IMR-90 (cell line): ENCODE measurements at regions not wholly inside any gene's neighbourhood (a gene's known extent, or its start where the extent isn't known, plus 50 kb on each side); places are given as distances from the start of the nearest gene placed in this dataset.

Source experiments
- ATAC-seq: fragments of 200-7000 bp; cut with Tn5 transposase; 2 replicates; pipeline ENCODE4 v1.9.1; 2020; ENCODE audit warnings: low read depth, mild to moderate bottlenecking, moderate library complexity
- BruUV-seq: library from RNA; stranded (reverse); fragments of 400-500 nt; replicated peaks from 2 replicates; lab custom pipeline; 2021; lab: Mats Ljungman, UMichigan
- CTCF ChIA-PET: fragments of 300-600 bp; formaldehyde crosslinking; extraction: SDS; loops from one replicate; lab custom pipeline; 2021; ENCODE audit warnings: antibody characterized with exemption; lab: Yijun Ruan, JAX
- POLR2A ChIA-PET: fragments of 300-600 bp; sonication (Branson Sonifier 250); formaldehyde crosslinking; loops from one replicate; lab custom pipeline; 2022; ENCODE audit warnings: antibody characterized with exemption; ENCODE audit not compliant: unreplicated experiment; lab: Charles Lee
- DNase-seq: peaks from one replicate; pipeline ENCODE4 v3.0.0; 2013
- H2AFZ ChIP-seq: replicated peaks from 2 replicates; pipeline ENCODE3; 2013; ENCODE audit warnings: low read length, mild to moderate bottlenecking; ENCODE audit not compliant: poor library complexity
- H2AK5ac ChIP-seq: 2 replicates; pipeline ENCODE4 v1.6.1; 2013; ENCODE audit warnings: low read depth, low read length, inconsistent platforms
- H2AK9ac ChIP-seq: replicated peaks from 2 replicates; pipeline ENCODE3; 2013; ENCODE audit warnings: mild to moderate bottlenecking, low read depth, low read length, moderate library complexity; ENCODE audit not compliant: poor library complexity
- H2BK120ac ChIP-seq: 2 replicates; pipeline ENCODE4 v1.6.1; 2013; ENCODE audit warnings: low read depth, low read length, inconsistent platforms
- H2BK15ac ChIP-seq: 3 replicates; pipeline ENCODE4 v1.6.1; 2013; ENCODE audit warnings: low read depth, low read length, inconsistent platforms
- H2BK20ac ChIP-seq: 2 replicates; pipeline ENCODE4 v1.6.1; 2013; ENCODE audit warnings: low read depth, mild to moderate bottlenecking, inconsistent platforms, low read length, moderate library complexity
- H2BK5ac ChIP-seq: 2 replicates; pipeline ENCODE4 v1.6.1; 2013; ENCODE audit warnings: mild to moderate bottlenecking, low read depth, low read length, inconsistent platforms; ENCODE audit not compliant: poor library complexity, severe bottlenecking
- H3K14ac ChIP-seq: replicated peaks from 2 replicates; pipeline ENCODE4 v1.6.1; 2013; ENCODE audit warnings: low read depth, low read length, inconsistent platforms
- H3K18ac ChIP-seq: 2 replicates; pipeline ENCODE4 v1.6.1; 2013; ENCODE audit warnings: low read depth, low read length, control low read depth
- H3K23ac ChIP-seq: 2 replicates; pipeline ENCODE4 v1.6.1; 2013; ENCODE audit warnings: low read depth, low read length, inconsistent platforms
- H3K27ac ChIP-seq: 2 replicates; pipeline ENCODE4 v1.5.1; 2013; ENCODE audit warnings: mild to moderate bottlenecking, control low read depth, low read length; ENCODE audit not compliant: insufficient read depth
- H3K27me3 ChIP-seq: 2 replicates; pipeline ENCODE4 v1.6.1; 2013; ENCODE audit warnings: low read length; ENCODE audit not compliant: control insufficient read depth, insufficient read depth
- H3K36me3 ChIP-seq: 2 replicates; pipeline ENCODE4 v1.6.1; 2013; ENCODE audit warnings: low read length, mixed read lengths; ENCODE audit not compliant: control insufficient read depth, insufficient read depth
- H3K4ac ChIP-seq: 2 replicates; pipeline ENCODE4 v1.6.1; 2013; ENCODE audit warnings: low read depth, low read length, inconsistent platforms
- H3K4me1 ChIP-seq: 2 replicates; pipeline ENCODE4 v1.6.1; 2013; ENCODE audit warnings: low read length, mixed read lengths; ENCODE audit not compliant: control insufficient read depth, insufficient read depth
- H3K4me2 ChIP-seq: 2 replicates; pipeline ENCODE4 v1.6.1; 2013; ENCODE audit warnings: low read depth, mild to moderate bottlenecking, control low read depth, low read length, moderate library complexity
- H3K4me3 ChIP-seq: 2 replicates; pipeline ENCODE4 v1.5.1; 2013; ENCODE audit warnings: low read depth, mild to moderate bottlenecking, control low read depth, low read length, moderate library complexity; ENCODE audit not compliant: insufficient read depth
- H3K56ac ChIP-seq: 2 replicates; pipeline ENCODE4 v1.6.1; 2013; ENCODE audit warnings: low read length, inconsistent platforms; ENCODE audit not compliant: insufficient read depth; ENCODE audit errors: extremely low read depth
- H3K79me1 ChIP-seq, 2 experiments: 2 replicates each; pipeline ENCODE4 v1.6.1; 2013; ENCODE audit warnings: low read length in 2 of 2, inconsistent platforms in 1 of 2, low read depth in 1 of 2
- H3K9ac ChIP-seq: 2 replicates; pipeline ENCODE4 v1.6.1; 2013; ENCODE audit warnings: low read depth, low read length, control low read depth
- H3K9me1 ChIP-seq: 2 replicates; pipeline ENCODE4 v1.6.1; 2013; ENCODE audit warnings: low read length, inconsistent platforms; ENCODE audit not compliant: insufficient read depth
- H3K9me3 ChIP-seq: 2 replicates; pipeline ENCODE4 v1.6.1; 2013; ENCODE audit warnings: low read length; ENCODE audit not compliant: control insufficient read depth, insufficient read depth
- H4K20me1 ChIP-seq: 2 replicates; pipeline ENCODE4 v1.6.1; 2013; ENCODE audit warnings: low read length, inconsistent platforms; ENCODE audit not compliant: insufficient read depth
- H4K5ac ChIP-seq: 2 replicates; pipeline ENCODE4 v1.6.1; 2013; ENCODE audit warnings: mild to moderate bottlenecking, low read depth, low read length, control low read depth
- H4K8ac ChIP-seq, 2 experiments: 2 replicates each; pipeline ENCODE4 v1.6.1; 2013; ENCODE audit warnings: low read depth in 2 of 2, low read length in 2 of 2, control low read depth in 1 of 2, inconsistent platforms in 1 of 2
- H4K91ac ChIP-seq: 2 replicates; pipeline ENCODE4 v1.6.1; 2013; ENCODE audit warnings: low read depth, low read length, inconsistent platforms; ENCODE audit not compliant: insufficient read depth
- BHLHE40 ChIP-seq: fragments of 150-350 bp; IDR thresholded peaks from 2 replicates; pipeline ENCODE4 v1.6.1; 2016; ENCODE audit warnings: mild to moderate bottlenecking, low read depth, low read length
- CEBPB ChIP-seq: IDR thresholded peaks from 2 replicates; pipeline ENCODE4 v1.6.1; 2012; ENCODE audit warnings: low read depth, low read length, improper control_type of control experiment
- CHD1 ChIP-seq: IDR thresholded peaks from 2 replicates; pipeline ENCODE4 v1.6.1; 2012; ENCODE audit warnings: low read depth, low read length, improper control_type of control experiment
- CTCF ChIP-seq: conservative IDR thresholded peaks from 2 replicates; pipeline ENCODE4 v1.5.1; 2012; ENCODE audit warnings: mild to moderate bottlenecking, low read depth, low read length, improper control_type of control experiment
- ELK1 ChIP-seq: fragments of 150-350 bp; IDR thresholded peaks from 2 replicates; pipeline ENCODE4 v1.6.1; 2016; ENCODE audit warnings: low read depth, mild to moderate bottlenecking, low read length, moderate library complexity, borderline replicate concordance
- FOS ChIP-seq: fragments of 150-350 bp; IDR thresholded peaks from 2 replicates; pipeline ENCODE4 v1.6.1; 2016; ENCODE audit warnings: low read depth, low read length
- MAFK ChIP-seq: IDR thresholded peaks from 2 replicates; pipeline ENCODE4 v1.6.1; 2012; ENCODE audit warnings: low read depth, low read length, improper control_type of control experiment
- MAZ ChIP-seq: IDR thresholded peaks from 2 replicates; pipeline ENCODE4 v1.6.1; 2012; ENCODE audit warnings: low read depth, mild to moderate bottlenecking, low read length, improper control_type of control experiment, moderate library complexity, borderline replicate concordance
- MXI1 ChIP-seq: IDR thresholded peaks from 2 replicates; pipeline ENCODE4 v1.6.1; 2012; ENCODE audit warnings: low read depth, mild to moderate bottlenecking, low read length, moderate library complexity, borderline replicate concordance
- NFE2L2 ChIP-seq: fragments of 150-350 bp; IDR thresholded peaks from 2 replicates; pipeline ENCODE4 v1.6.1; 2016; ENCODE audit warnings: low read depth, mild to moderate bottlenecking, low read length
- POLR2A ChIP-seq: IDR thresholded peaks from 2 replicates; pipeline ENCODE4 v1.6.1; 2012; ENCODE audit warnings: mild to moderate bottlenecking, low read depth, low read length
- RAD21 ChIP-seq: IDR thresholded peaks from 2 replicates; pipeline ENCODE4 v1.6.1; 2012; ENCODE audit warnings: low read length, improper control_type of control experiment
- RCOR1 ChIP-seq: IDR thresholded peaks from 2 replicates; pipeline ENCODE4 v1.6.1; 2012; ENCODE audit warnings: mild to moderate bottlenecking, low read length, improper control_type of control experiment; ENCODE audit not compliant: insufficient replicate concordance
- RFX5 ChIP-seq: IDR thresholded peaks from 2 replicates; pipeline ENCODE4 v1.8.0; 2012; ENCODE audit warnings: low read depth, mild to moderate bottlenecking, low read length, moderate library complexity
- SMC3 ChIP-seq: fragments of 150-350 bp; IDR thresholded peaks from 2 replicates; pipeline ENCODE4 v1.6.1; 2016; ENCODE audit warnings: low read depth, mild to moderate bottlenecking, antibody characterized with exemption, low read length, moderate library complexity
- USF2 ChIP-seq: fragments of 150-350 bp; IDR thresholded peaks from 2 replicates; pipeline ENCODE4 v1.6.1; 2017; ENCODE audit warnings: mild to moderate bottlenecking, antibody characterized with exemption, low read length, low read depth
- WGBS, 2 experiments: methylation state at CpG; one replicate each; pipeline versions ENCODE4 v1.1.5 to v1.1.7; 2013; ENCODE audit warnings: missing lambda C conversion rate in 2 of 2; ENCODE audit not compliant: insufficient read length in 1 of 2; ENCODE audit errors: extremely low coverage in 2 of 2; 5-methylcytosine and 5-hydroxymethylcytosine counted together
- dilution Hi-C: fragments of 300-500 bp; cut with HindIII; formaldehyde crosslinking; loops from one replicate; pipeline ENCODE4 v1.14.3; 2018; ENCODE audit warnings: low sequenced_read_pairs; ENCODE audit not compliant: unreplicated experiment
- in situ Hi-C: fragments of 300-500 bp; cut with MboI; formaldehyde crosslinking; loops from 3 replicates; pipeline ENCODE4 v1.14.3; 2019; ENCODE audit warnings: low sequenced_read_pairs, inconsistent platforms, mixed read lengths
- intact Hi-C: fragments of 100-400 bp; cut with micrococcal nuclease; formaldehyde crosslinking; loops from 2 replicates; pipeline ENCODE4 v1.10.0; 2022

GRCh38 chr3:17979252-17979651 lies 236.8 kb upstream of the TBC1D5 start:
- Histone ChIP-seq H3K18ac (no peak overlapping the region), H3K36me3 (no peaks in the 10 kb centered on the region), H3K56ac (no peak overlapping the region), H3K9me1 (no peaks in the 10 kb centered on the region), H2BK5ac (no peak overlapping the region), H2AK5ac (no peak overlapping the region), H3K4ac (no peak overlapping the region), H4K5ac (no peak overlapping the region), H3K4me3 (no peak overlapping the region), H3K23ac (no peak overlapping the region), H3K27me3 (no peaks in the 10 kb centered on the region), H3K4me1 (no peaks in the 10 kb centered on the region), H2BK15ac (no peak overlapping the region), H2BK120ac (no peak overlapping the region), H3K27ac (no peak overlapping the region), H3K9ac (no peak overlapping the region), H4K8ac (no peak overlapping the region), H3K14ac (no peak overlapping the region), H4K20me1 (no peaks in the 10 kb centered on the region), H3K9me3 (no peaks in the 10 kb centered on the region), H2BK20ac (no peak overlapping the region), H3K79me1 (no peaks in the 10 kb centered on the region), H2AK9ac (no peak overlapping the region), H3K4me2 (no peak overlapping the region), H2AFZ (no peak overlapping the region), H4K91ac (no peak overlapping the region)
- BruUV-seq = no TSS peak
- dilution Hi-C loops = no loop called here
- WGBS, 2 experiments = no CpG with 5 or more reads among the region's 2 CpGs
- intact Hi-C loops = no loop called here
- in situ Hi-C loops = no loop called here
- ATAC-seq (no peak), DNase-seq (no peak)
- POLR2A ChIA-PET = no interaction called here
- CTCF ChIA-PET = no interaction called here
- TF ChIP-seq RCOR1 (no peak), USF2 (no peak), CHD1 (no peak), BHLHE40 (no peak), MAZ (no peak), SMC3 (no peak), CTCF (no peak), RAD21 (no peak), POLR2A (no peak), MAFK (no peak), RFX5 (no peak), FOS (no peak), CEBPB (no peak), NFE2L2 (no peak), ELK1 (no peak), MXI1 (no peak)
